ENCODE measurements at regions not wholly inside any gene's neighbourhood (a gene's known extent, or its start where the extent isn't known, plus 50 kb on each side); places are given as distances from the start of the nearest gene placed in this dataset.

DNA sequence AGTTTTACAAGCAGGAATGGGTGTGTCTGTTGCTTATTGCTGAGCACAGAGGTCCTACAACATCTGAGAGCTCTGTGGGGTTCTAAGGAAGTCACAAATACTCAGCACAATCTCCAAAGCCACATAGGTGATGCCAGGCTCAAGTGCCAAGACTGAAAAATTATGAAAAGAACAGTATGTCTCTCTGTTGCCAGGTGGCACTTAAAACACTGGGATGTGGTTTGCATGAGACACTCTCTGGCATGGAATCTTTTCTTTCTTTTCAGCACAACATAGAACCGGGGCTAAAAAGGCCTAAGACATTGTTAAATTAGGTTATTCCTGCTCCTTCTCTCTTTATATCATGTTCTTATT lies 127.3 kb upstream of the PRICKLE2 start:
- WGBS, 5 donors, result 70 to 83% (median 82%) methylated on average over 1 of the region's 1 CpG
- no peaks in the 10 kb centered on the region for H3K27me3 ChIP-seq (replicated peaks in 1 of 7)
- H3K36me3 ChIP-seq, result no peaks in the 10 kb centered on the region
- no peak overlapping the region for H3K4me3 ChIP-seq
- H3K27ac ChIP-seq, result peak overlapping the region in 1 of 8 donors; percentile 53
- peaks cover 0 to 36% (median 21%) of the 10 kb centered on the region in 6 donors for H3K4me1 ChIP-seq
- no peak for TF ChIP-seq POLR2A (IDR thresholded peaks at IDR 0.05)
- no peak for TF ChIP-seq POLR2AphosphoS5 (IDR thresholded peaks at IDR 0.05)
- TF ChIP-seq, protein P1, sequence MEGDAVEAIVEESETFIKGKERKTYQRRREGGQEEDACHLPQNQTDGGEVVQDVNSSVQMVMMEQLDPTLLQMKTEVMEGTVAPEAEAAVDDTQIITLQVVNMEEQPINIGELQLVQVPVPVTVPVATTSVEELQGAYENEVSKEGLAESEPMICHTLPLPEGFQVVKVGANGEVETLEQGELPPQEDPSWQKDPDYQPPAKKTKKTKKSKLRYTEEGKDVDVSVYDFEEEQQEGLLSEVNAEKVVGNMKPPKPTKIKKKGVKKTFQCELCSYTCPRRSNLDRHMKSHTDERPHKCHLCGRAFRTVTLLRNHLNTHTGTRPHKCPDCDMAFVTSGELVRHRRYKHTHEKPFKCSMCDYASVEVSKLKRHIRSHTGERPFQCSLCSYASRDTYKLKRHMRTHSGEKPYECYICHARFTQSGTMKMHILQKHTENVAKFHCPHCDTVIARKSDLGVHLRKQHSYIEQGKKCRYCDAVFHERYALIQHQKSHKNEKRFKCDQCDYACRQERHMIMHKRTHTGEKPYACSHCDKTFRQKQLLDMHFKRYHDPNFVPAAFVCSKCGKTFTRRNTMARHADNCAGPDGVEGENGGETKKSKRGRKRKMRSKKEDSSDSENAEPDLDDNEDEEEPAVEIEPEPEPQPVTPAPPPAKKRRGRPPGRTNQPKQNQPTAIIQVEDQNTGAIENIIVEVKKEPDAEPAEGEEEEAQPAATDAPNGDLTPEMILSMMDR (IDR thresholded peaks at IDR 0.05 in 8 of 11, conservative IDR thresholded peaks at IDR 0.05 in 3 of 11), result no peak
- DNase-seq, result no peak
- intact Hi-C loops (cut with DNase I; ENCODE audit: low total_unique reads), result no loop called here
- no peaks in the 10 kb centered on the region for H3K9me3 ChIP-seq

GRCh38 chr3:64351713-64352638 lies 126.7 kb upstream of the PRICKLE2 start:
- no peaks in the 10 kb centered on the region for H3K36me3 ChIP-seq
- no peak for TF ChIP-seq POLR2A (IDR thresholded peaks at IDR 0.05)
- TF ChIP-seq, protein P1 (IDR thresholded peaks at IDR 0.05 in 8 of 11, conservative IDR thresholded peaks at IDR 0.05 in 3 of 11), result no peak
- TF ChIP-seq POLR2AphosphoS5 (IDR thresholded peaks at IDR 0.05), result no peak
- no peaks in the 10 kb centered on the region for H3K9me3 ChIP-seq
- intact Hi-C loops (cut with DNase I; ENCODE audit: low total_unique reads), result no loop called here
- peak overlapping the region in 6 of 8 donors; percentile 1 to 53 (median 28) for H3K27ac ChIP-seq
- WGBS, 5 donors, result 76 to 81% (median 78%) methylated on average over 7 of the region's 7 CpGs
- no peak overlapping the region for H3K4me3 ChIP-seq
- peaks cover 0 to 36% (median 21%) of the 10 kb centered on the region in 6 donors for H3K4me1 ChIP-seq
- no peaks in the 10 kb centered on the region for H3K27me3 ChIP-seq (replicated peaks in 1 of 7)
- DNase-seq, result no peak

DNA sequence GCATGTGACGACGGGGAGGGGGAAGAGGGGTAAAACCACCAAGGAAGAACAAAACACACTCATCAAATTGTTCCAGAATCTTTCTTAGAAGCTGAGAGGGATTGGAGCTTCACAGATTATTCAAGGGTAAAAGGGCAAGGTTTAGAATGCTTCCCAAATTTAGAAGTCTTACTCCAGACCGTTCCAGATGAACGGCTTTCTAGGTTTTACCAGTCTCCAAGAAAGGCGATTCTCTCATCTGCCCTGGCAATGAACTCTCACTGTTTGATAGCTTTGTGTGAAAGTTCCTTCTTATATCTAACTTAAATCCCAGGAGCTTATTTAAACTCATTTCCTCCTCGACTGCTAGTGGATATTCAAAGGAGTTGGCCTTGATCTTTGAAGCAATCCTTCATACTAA lies 124.3 kb upstream of the PRICKLE2 start:
- Histone ChIP-seq H3K36me3 (no peaks in the 10 kb centered on the region), H3K4me1 (peaks cover 0 to 22% (median 11%) of the 10 kb centered on the region in 6 donors), H3K27ac (no peak overlapping the region), H3K9me3 (no peaks in the 10 kb centered on the region), H3K4me3 (no peak overlapping the region), H3K27me3 (replicated peaks in 1 of 7) (no peaks in the 10 kb centered on the region)
- 57 to 78% (median 64%) methylated on average over 6 of the region's 6 CpGs for WGBS, 5 donors
- TF ChIP-seq, protein P1 (IDR thresholded peaks at IDR 0.05 in 8 of 11, conservative IDR thresholded peaks at IDR 0.05 in 3 of 11), result no peak
- no peak for TF ChIP-seq POLR2A (IDR thresholded peaks at IDR 0.05)
- no peak for TF ChIP-seq POLR2AphosphoS5 (IDR thresholded peaks at IDR 0.05)
- DNase-seq, result no peak
- intact Hi-C loops (cut with DNase I; ENCODE audit: low total_unique reads), result no loop called here

DNA sequence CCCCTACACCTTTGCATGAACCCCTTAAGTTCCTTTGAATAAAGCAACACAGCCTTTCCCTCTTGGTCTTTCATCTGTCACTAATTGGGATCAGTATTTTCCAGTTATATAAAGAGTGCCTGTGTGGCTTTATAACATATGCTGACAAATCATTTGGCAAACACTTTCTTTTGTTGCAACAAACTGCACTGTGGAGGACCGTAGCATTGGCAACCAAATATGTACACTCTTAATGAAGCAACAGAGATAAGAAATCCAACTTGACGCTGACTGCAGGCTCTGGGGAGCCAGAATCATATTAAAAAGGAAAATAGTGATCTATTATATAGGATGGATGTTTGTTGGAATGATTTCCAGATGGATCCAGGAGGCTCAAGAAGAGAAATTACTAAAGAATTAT lies 120.1 kb upstream of the PRICKLE2 start:
- H3K27ac ChIP-seq, result no peak overlapping the region
- no peaks in the 10 kb centered on the region for H3K27me3 ChIP-seq (replicated peaks in 1 of 7)
- WGBS, 5 donors, result 51 to 72% (median 61%) methylated on average over 2 of the region's 2 CpGs
- intact Hi-C loops (cut with DNase I; ENCODE audit: low total_unique reads), result no loop called here
- H3K36me3 ChIP-seq, result no peaks in the 10 kb centered on the region
- no peak overlapping the region for H3K4me3 ChIP-seq
- DNase-seq, result no peak
- TF ChIP-seq, protein P1 (IDR thresholded peaks at IDR 0.05 in 8 of 11, conservative IDR thresholded peaks at IDR 0.05 in 3 of 11), result no peak
- no peak for TF ChIP-seq POLR2AphosphoS5 (IDR thresholded peaks at IDR 0.05)
- TF ChIP-seq POLR2A (IDR thresholded peaks at IDR 0.05), result no peak
- peaks cover 0 to 9% (median 1%) of the 10 kb centered on the region in 6 donors for H3K4me1 ChIP-seq
- no peaks in the 10 kb centered on the region for H3K9me3 ChIP-seq

Data from spleen (tissue), 11 donors.